ENCODE measurements at regions not wholly inside any gene's neighbourhood (a gene's known extent, or its start where the extent isn't known, plus 50 kb on each side); places are given as distances from the start of the nearest gene placed in this dataset.

- DNase-seq (ENCODE audit: low spot score) (no peak), ATAC-seq (ENCODE audit: insufficient number of reproducible peaks, low FRiP score, low read depth) (no peak)
- Histone ChIP-seq H3K4me1 (ENCODE audit: control insufficient read depth in 1 of 2, low read depth in 2 of 2) (no peaks in the 10 kb centered on the region), H3K9me3 (no peaks in the 10 kb centered on the region), H3K36me3 (no peaks in the 10 kb centered on the region), H3K27ac (no peak overlapping the region), H3K27me3 (replicated peaks; ENCODE audit: insufficient read depth) (no peaks in the 10 kb centered on the region), H3K4me3 (no peak overlapping the region)
- TF ChIP-seq CTCF (IDR thresholded peaks at IDR 0.05) = no peak
Measured at GRCh38 chr14:27387463-27387862, 789.6 kb upstream of the NOVA1 start.

GRCh38 chr14:27389402-27389801 lies 791.6 kb upstream of the NOVA1 start:
- Histone ChIP-seq H3K36me3 (no peaks in the 10 kb centered on the region), H3K27me3 (replicated peaks; ENCODE audit: insufficient read depth) (no peaks in the 10 kb centered on the region), H3K4me1 (ENCODE audit: control insufficient read depth in 1 of 2, low read depth in 2 of 2) (no peaks in the 10 kb centered on the region), H3K4me3 (no peak overlapping the region), H3K9me3 (no peaks in the 10 kb centered on the region), H3K27ac (no peak overlapping the region)
- no peak for TF ChIP-seq CTCF (IDR thresholded peaks at IDR 0.05)
- ATAC-seq (ENCODE audit: insufficient number of reproducible peaks, low FRiP score, low read depth) = no peak
- DNase-seq (ENCODE audit: low spot score) = no peak

- no peak for TF ChIP-seq CTCF (IDR thresholded peaks at IDR 0.05)
- no peaks in the 10 kb centered on the region for H3K27me3 ChIP-seq (replicated peaks; ENCODE audit: insufficient read depth)
- no peak for ATAC-seq (ENCODE audit: insufficient number of reproducible peaks, low FRiP score, low read depth)
- no peaks in the 10 kb centered on the region for H3K36me3 ChIP-seq
- no peak overlapping the region for H3K27ac ChIP-seq
- H3K4me3 ChIP-seq = no peak overlapping the region
- no peak for DNase-seq (ENCODE audit: low spot score)
- no peaks in the 10 kb centered on the region for H3K9me3 ChIP-seq
- no peaks in the 10 kb centered on the region for H3K4me1 ChIP-seq (ENCODE audit: control insufficient read depth in 1 of 2, low read depth in 2 of 2)
Measured at GRCh38 chr14:27390155-27390554, 792.3 kb upstream of the NOVA1 start.

GRCh38 chr14:27391331-27391730 lies 793.5 kb upstream of the NOVA1 start:
- Histone ChIP-seq H3K4me1 (ENCODE audit: control insufficient read depth in 1 of 2, low read depth in 2 of 2) (no peaks in the 10 kb centered on the region), H3K4me3 (no peak overlapping the region), H3K27ac (no peak overlapping the region), H3K9me3 (no peaks in the 10 kb centered on the region), H3K27me3 (replicated peaks; ENCODE audit: insufficient read depth) (no peaks in the 10 kb centered on the region), H3K36me3 (no peaks in the 10 kb centered on the region)
- TF ChIP-seq CTCF (IDR thresholded peaks at IDR 0.05) = no peak
- ATAC-seq (ENCODE audit: insufficient number of reproducible peaks, low FRiP score, low read depth) (no peak), DNase-seq (ENCODE audit: low spot score) (no peak)

GRCh38 chr14:27392153-27392552 lies 794.3 kb upstream of the NOVA1 start:
- DNase-seq (ENCODE audit: low spot score) = no peak
- no peak for TF ChIP-seq CTCF (IDR thresholded peaks at IDR 0.05)
- Histone ChIP-seq H3K36me3 (no peaks in the 10 kb centered on the region), H3K27ac (no peak overlapping the region), H3K9me3 (no peaks in the 10 kb centered on the region), H3K4me3 (no peak overlapping the region), H3K27me3 (replicated peaks; ENCODE audit: insufficient read depth) (no peaks in the 10 kb centered on the region), H3K4me1 (ENCODE audit: control insufficient read depth in 1 of 2, low read depth in 2 of 2) (no peaks in the 10 kb centered on the region)
- ATAC-seq (ENCODE audit: insufficient number of reproducible peaks, low FRiP score, low read depth) = no peak
